Ishikawa (cell line): ENCODE measurements at regions not wholly inside any gene's neighbourhood (a gene's known extent, or its start where the extent isn't known, plus 50 kb on each side); places are given as distances from the start of the nearest gene placed in this dataset.

ENCODE experiments used
- CEBPB ChIP-seq: IDR thresholded peaks from 2 replicates; pipeline ENCODE4 v1.6.1; 2012
- CREB1 ChIP-seq: IDR thresholded peaks from 2 replicates; pipeline ENCODE4 v1.6.1; 2012; ENCODE audit warnings: low read depth
- EGR1 ChIP-seq: IDR thresholded peaks from 2 replicates; pipeline ENCODE4 v1.6.1; 2012
- EP300 ChIP-seq: IDR thresholded peaks from 2 replicates; pipeline ENCODE4 v1.6.1; 2012; ENCODE audit warnings: borderline replicate concordance
- FOXM1 ChIP-seq: IDR thresholded peaks from 2 replicates; pipeline ENCODE4 v1.6.1; 2012; ENCODE audit warnings: low read depth, borderline replicate concordance
- NFIC ChIP-seq: IDR thresholded peaks from 2 replicates; pipeline ENCODE4 v1.6.1; 2012
- RAD21 ChIP-seq: IDR thresholded peaks from 2 replicates; pipeline ENCODE4 v1.6.1; 2012; ENCODE audit warnings: low read depth
- REST ChIP-seq: IDR thresholded peaks from 2 replicates; pipeline ENCODE4 v1.6.1; 2012; ENCODE audit warnings: low read depth, mild to moderate bottlenecking
- TAF1 ChIP-seq: IDR thresholded peaks from 2 replicates; pipeline ENCODE4 v1.6.1; 2012; ENCODE audit warnings: low read depth, mild to moderate bottlenecking
- TCF12 ChIP-seq: IDR thresholded peaks from 2 replicates; pipeline ENCODE4 v1.6.1; 2012; ENCODE audit warnings: low read depth
- TEAD4 ChIP-seq: IDR thresholded peaks from 2 replicates; pipeline ENCODE4 v1.6.1; 2012
- USF1 ChIP-seq: IDR thresholded peaks from 2 replicates; pipeline ENCODE4 v1.6.1; 2012
- YY1 ChIP-seq: IDR thresholded peaks from 2 replicates; pipeline ENCODE4 v1.6.1; 2012; ENCODE audit warnings: low read depth
- ZBTB7A ChIP-seq: IDR thresholded peaks from 2 replicates; pipeline ENCODE4 v1.6.1; 2012; ENCODE audit warnings: low read depth
- TF ChIP-seq, protein P1 (sequence below): IDR thresholded peaks from 2 replicates; pipeline ENCODE4 v1.6.1; 2012

DNA sequence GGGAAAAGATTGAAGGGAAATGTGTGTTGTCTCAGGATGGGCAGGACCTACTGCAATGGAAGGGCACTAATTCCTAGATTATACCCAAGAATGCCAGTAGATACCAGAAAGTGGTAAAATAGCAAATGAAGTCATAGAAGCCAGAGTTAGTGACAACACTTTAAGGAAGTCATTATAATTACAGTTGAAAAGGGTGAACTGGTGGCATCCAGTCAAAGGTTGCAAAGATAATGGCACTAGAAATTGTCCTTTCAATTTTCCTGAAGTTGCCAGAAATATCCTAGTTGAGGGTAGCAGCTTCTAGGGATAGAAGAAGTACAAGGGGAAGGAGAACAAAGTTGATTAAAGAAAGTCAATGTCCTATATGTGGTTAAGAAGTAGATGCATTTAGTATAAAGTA is 68.8 kb upstream of the GLS start:
- TF ChIP-seq FOXM1 (no peak), USF1 (no peak), TCF12 (no peak), EGR1 (no peak), EP300 (no peak), REST (no peak), TAF1 (no peak), CREB1 (no peak), NFIC (no peak), CEBPB (no peak), YY1 (no peak), RAD21 (no peak)
- TF ChIP-seq, protein P1, sequence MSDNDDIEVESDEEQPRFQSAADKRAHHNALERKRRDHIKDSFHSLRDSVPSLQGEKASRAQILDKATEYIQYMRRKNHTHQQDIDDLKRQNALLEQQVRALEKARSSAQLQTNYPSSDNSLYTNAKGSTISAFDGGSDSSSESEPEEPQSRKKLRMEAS, result no peak

DNA sequence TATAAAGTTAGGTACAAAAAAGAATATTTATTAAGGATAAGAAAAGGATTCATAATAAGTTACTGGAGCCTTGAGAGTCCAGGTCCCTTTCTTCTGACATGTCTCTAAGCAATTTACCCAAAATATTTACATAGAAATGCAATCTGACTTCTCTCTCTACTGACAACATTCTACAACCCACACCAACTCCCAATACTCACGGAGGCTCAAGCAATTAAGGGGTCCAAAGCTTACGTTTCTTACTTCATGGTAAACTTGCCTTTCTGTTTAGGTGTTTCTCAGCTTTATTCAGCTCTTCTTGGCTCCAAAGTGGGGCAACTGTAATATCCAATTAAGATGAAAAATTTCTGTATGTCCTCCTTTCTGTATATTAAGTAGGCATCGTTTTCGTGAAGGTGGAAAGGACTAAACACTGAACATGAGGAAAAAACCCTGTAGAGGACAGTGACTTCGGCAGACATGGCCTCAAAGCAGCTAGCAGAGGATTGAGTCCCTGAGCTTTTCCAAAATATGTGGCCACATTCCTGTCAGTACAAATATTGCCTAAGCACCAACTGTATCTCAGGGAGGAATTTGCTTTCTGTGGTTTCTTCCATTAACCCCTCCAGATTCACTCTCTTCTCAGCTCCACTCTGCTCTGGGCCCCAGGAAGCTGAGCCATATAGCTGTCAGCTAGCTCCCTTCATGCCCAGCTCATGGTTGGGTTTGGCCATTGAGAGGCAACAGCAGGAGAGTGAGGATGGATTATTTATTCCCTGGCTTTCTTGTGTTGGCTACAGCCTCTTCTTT is 67.9 kb upstream of the GLS start:
- TF ChIP-seq FOXM1 (no peak), TAF1 (no peak), YY1 (no peak), ZBTB7A (no peak), TEAD4 (no peak), NFIC (no peak), RAD21 (no peak), REST (no peak), USF1 (no peak), CREB1 (no peak), TCF12 (no peak), CEBPB (no peak), EP300 (no peak), EGR1 (no peak)
- TF ChIP-seq, protein P1, result no peak

DNA sequence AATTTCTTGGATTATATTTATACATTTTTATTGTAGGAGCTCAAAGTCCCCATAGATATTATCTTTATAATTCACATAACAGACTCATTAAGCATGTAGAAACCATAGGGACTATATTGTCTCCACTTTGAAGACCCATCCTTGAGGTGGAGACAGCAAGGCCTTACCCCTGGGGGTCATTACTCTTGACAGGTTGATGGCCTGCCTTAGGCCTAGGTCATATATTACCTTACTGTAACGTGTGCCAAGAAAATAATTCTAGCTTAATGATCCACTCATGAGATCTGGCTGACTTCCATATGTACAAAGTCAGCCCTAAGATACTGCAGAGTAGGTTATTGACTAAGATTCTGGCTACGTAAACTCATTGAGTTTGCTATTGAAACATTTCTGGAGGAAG is 65.4 kb upstream of the GLS start:
- TF ChIP-seq, protein P1, result no peak
- TF ChIP-seq TCF12 (no peak), TEAD4 (no peak), NFIC (0 out of 2 replicates have a peak, but pooled peaks have one; percentile 28)

- TF ChIP-seq TCF12, result no peak
- TF ChIP-seq FOXM1, result no peak
- no peak for TF ChIP-seq CREB1
- no peak for TF ChIP-seq EP300
- TF ChIP-seq REST, result no peak
- no peak for TF ChIP-seq YY1
These were observed 63.5 kb upstream of the GLS start for GRCh38 chr2:190817082-190817481.
